GM21360 (cell line): ENCODE measurements at regions not wholly inside any gene's neighbourhood (a gene's known extent, or its start where the extent isn't known, plus 50 kb on each side); places are given as distances from the start of the nearest gene placed in this dataset.
"Not testable (repeated sequence)": the region's sequence is repeated elsewhere in the genome, so short reads cannot be mapped to it uniquely, and the experiment has no call there.

Experiments used
- ATAC-seq: cut with Tn5 transposase; IDR thresholded peaks from one replicate; pipeline ENCODE4 v1.9.1; 2021; ENCODE audit warnings: mild to moderate bottlenecking, moderate library complexity; ENCODE audit not compliant: unreplicated experiment

DNA sequence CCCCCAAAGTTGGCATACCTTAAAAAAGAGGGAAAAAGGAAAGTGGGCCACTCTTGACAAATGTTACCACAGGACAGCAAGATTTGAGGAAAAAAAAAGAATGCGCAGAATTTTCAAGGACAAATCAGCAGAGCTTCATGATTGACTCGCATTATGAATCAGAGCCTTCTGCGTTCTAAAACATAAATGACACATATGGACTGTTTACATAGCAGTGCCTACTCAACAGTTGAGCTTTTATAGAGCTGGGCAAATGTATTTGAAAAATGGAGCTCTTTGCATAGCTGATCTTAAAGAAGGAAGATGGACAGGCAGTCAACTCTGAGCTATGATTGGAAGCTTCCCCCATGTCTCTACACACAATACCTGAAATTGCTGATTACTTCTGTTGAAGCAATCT is 213.2 kb upstream of the NT5E start:
- no peak for ATAC-seq

DNA sequence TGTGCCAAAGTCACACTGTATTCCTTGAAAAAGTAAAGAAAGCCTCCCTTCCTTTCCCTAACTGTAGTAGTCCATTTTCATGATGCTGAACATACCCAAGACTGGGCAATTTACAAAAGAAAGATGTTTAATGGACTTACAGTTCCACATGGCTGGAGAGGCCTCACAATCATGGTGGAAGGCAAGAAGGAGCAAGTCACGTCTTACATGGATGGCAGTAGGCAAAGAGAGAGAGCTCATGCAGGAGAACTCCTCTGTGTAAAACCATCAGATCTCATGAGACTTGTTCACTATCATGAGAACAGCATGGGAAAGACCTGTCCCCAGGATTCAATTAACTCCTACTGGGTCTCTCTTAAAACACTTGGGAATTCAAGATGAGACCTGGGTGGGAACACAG is 222.5 kb upstream of the NT5E start:
- ATAC-seq = not testable (repeated sequence)

GRCh38 chr6:85212794-85213193 is 237.1 kb upstream of the NT5E start:
- ATAC-seq = not testable (repeated sequence)

- ATAC-seq = no peak
These were observed 254.6 kb upstream of the NT5E start for GRCh38 chr6:85195243-85195642.

DNA sequence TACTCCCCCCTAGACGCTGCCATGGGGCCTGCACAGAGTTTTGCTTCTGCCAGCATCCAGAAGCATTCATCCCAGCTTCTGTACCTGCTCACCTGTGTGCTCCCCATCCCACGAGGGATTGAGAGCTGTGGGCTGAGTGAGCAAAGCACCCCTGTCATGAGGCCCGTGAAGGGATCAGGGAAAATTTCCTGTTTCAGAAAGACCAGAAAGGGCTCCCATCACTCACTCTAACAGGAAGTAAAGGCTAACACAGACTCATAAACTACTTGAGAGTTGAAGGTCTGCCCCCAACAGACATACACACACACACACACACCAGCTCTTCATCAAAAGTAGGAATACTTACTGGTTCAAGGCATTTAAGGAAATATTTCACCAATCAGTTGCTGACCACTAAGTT is 256.5 kb upstream of the NT5E start:
- no peak for ATAC-seq

DNA sequence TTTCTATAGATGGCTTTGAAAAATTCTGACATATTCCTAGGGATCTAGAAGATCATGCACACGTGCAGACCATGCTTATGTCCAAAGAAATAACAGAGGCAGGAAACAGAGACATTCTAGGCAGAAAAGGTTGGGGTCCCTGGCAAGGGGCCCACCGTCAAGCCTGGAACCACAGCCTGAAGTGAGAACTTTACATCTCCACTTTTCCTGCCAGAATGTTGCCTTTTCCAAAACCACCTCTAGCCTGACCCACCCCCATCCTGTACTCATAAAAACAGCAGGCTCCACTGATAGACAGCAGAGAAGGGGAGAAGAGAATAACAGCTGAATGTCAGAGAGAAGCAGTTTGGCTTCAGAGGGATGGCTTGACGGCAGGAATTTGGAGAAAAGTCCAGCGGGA is 257.3 kb upstream of the NT5E start:
- ATAC-seq = no peak

GRCh38 chr6:85192186-85192585 is 257.7 kb upstream of the NT5E start:
- ATAC-seq = no peak

- no peak for ATAC-seq
These were observed 258.2 kb upstream of the NT5E start for GRCh38 chr6:85191656-85192055.

- no peak for ATAC-seq
These were observed 263.2 kb upstream of the NT5E start for GRCh38 chr6:85186546-85187175.

DNA sequence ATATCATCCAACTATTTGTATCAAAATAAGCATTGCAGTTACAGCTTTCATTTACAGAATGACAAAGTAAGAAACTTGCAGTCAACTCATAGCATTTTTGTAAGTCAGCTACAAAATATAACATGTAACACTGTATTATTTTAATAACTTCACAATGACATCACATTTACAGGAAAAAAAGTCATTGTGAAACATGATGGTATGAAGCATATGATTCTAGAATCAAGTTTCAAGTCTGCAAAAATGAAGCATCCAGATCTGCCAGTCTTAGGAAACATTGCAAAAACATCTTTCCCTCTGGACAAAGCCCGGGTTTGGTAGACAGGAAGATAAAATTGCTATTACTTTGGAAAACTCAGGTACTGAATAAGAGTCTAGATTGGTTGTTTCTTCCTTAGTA is 263.9 kb upstream of the NT5E start:
- ATAC-seq = no peak

DNA sequence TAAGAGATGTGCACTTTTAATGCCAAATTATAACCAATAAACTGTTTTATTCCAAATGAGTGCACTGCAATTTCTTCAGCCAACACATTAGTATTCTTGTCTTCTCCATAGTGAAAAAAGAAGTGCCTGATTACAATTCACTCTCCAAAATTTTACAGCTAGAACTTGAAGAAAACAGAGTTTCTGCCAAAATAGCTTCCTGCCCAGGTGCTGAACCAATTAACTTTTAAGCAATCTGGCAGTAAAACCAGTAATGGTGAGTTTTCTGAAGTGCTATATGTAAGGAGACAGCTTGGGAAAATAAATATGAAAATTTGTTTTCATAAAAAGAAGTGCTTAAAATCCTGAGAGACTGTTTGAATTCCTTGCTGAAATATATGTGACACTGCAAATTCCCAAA is 266.0 kb upstream of the NT5E start:
- no peak for ATAC-seq

DNA sequence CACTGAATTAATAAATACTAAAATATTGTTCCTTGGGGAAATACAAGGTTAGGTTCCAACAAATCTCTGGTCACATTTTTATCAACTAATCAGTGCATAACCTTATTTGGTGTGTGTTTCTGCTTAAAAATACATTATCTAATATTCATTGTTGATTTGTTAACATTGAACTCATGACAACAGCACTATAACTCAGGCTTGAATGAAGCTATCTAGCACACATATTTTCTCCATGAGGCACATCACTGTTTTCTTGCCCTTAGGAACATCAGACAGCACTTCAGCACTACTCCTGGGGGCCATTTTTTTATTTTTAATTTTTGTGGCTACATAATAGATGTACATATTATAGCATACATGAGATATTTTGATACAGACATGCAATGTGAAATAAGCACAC is 277.2 kb upstream of the NT5E start:
- no peak for ATAC-seq

DNA sequence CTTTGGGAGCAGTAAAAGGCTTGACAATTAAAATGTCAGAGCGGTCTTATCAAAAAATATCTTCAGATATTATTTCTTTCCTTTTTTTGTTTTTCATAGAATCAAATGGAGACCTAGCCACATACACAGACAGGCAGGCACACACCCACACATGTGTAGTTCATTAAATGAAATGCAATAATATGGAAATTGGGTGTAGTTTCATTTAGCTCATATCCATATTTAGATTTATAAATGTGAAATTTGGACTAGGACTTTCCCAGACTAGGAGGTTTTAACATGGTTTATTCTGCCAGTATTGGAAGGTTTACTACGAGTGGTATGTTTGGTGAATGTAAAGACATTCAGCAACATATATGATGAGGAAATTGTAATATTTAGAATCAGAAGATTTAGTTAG is 277.7 kb upstream of the NT5E start:
- ATAC-seq = no peak

GRCh38 chr6:85169189-85169588 is 280.7 kb upstream of the NT5E start:
- ATAC-seq = no peak

GRCh38 chr6:85168146-85168545 is 281.7 kb upstream of the NT5E start:
- no peak for ATAC-seq

- no peak for ATAC-seq
These were observed 283.7 kb upstream of the NT5E start for GRCh38 chr6:85166114-85166741.

DNA sequence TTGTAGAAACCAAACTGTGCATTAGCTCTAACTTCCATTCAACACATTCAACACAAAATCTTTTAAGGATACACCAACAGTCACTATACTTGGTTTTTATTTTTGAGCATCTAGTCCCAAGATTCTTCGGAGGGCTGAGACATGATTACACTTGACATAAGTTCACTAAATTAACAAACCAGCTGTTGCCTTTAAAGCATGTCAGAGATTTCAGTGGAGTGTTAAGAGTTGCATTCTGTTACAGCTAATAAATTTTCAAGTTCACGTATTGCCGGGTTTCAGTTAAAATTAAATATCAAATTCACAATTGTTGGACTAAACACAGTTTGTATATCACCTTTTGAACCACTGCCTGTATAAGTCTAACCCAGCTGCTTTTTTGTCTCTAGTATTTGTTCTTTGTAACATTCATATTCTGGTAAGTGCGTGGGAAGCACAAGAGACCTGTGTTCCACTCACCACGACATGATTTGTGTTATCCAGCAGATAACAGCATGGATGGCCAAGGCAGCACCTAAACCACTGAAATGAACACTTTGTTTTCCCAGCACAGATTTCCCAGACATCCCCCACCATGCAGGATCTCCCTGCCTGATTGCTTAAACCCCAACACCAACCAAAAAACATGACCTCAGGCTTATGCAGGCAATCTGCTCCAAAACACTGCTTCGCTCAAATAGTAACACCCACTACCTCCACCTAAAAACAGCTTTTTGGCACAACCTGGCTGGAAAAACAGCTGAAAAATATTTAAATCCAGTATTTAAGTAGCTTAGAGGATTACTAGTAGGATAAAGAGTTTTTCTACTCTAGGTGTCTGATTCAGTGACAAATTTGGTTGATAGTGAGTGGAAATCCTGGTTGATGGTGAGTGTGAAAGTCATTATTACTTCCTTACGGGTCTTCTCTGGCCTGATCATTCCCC is 286.5 kb upstream of the NT5E start:
- ATAC-seq = no peak

- no peak for ATAC-seq
These were observed 292.6 kb upstream of the NT5E start for GRCh38 chr6:85157311-85157710.

- ATAC-seq = no peak
These were observed 306.2 kb upstream of the NT5E start for GRCh38 chr6:85143676-85144075.

GRCh38 chr6:85137865-85138264 is 312.0 kb upstream of the NT5E start:
- ATAC-seq = no peak

- ATAC-seq = no peak
These were observed 313.6 kb upstream of the NT5E start for GRCh38 chr6:85136310-85136709.
